HEK293T (cell line): ENCODE measurements at regions not wholly inside any gene's neighbourhood (a gene's known extent, or its start where the extent isn't known, plus 50 kb on each side); places are given as distances from the start of the nearest gene placed in this dataset.

Source experiments
- CTCF ChIA-PET: fragments of 350-600 bp; formaldehyde crosslinking; extraction: SDS; loops from one replicate; lab custom pipeline; 2021; ENCODE audit warnings: antibody characterized with exemption, inconsistent platforms; lab: Yijun Ruan, JAX
- POLR2A ChIA-PET: fragments of 350-600 bp; formaldehyde crosslinking; extraction: SDS; loops from one replicate; lab custom pipeline; 2020; ENCODE audit warnings: antibody characterized with exemption, inconsistent platforms; lab: Yijun Ruan, JAX
- DNase-seq: peaks from one replicate; pipeline ENCODE4 v3.0.0; 2012; ENCODE audit warnings: mixed read lengths; ENCODE audit errors: extremely low spot score
- ARNT ChIP-seq: fragments of 450-650 bp; IDR thresholded peaks from 2 replicates; pipeline ENCODE4 v1.6.1; 2017; ENCODE audit warnings: mild to moderate bottlenecking
- BHLHE40 ChIP-seq: fragments of 450-650 bp; IDR thresholded peaks from 2 replicates; pipeline ENCODE4 v1.6.1; 2016; ENCODE audit warnings: mild to moderate bottlenecking, moderate library complexity, borderline replicate concordance
- CTBP1 ChIP-seq: fragments of 450-650 bp; IDR thresholded peaks from 2 replicates; pipeline ENCODE4 v1.6.1; 2016; ENCODE audit warnings: borderline replicate concordance
- ELF4 ChIP-seq: fragments of 450-650 bp; IDR thresholded peaks from 2 replicates; pipeline ENCODE4 v1.6.1; 2017; ENCODE audit warnings: antibody characterized with exemption
- FOXA1 ChIP-seq: fragments of 450-650 bp; IDR thresholded peaks from 2 replicates; pipeline ENCODE4 v1.6.1; 2016; ENCODE audit warnings: mild to moderate bottlenecking
- FOXK2 ChIP-seq: fragments of 450-650 bp; IDR thresholded peaks from 2 replicates; pipeline ENCODE4 v1.6.1; 2016; ENCODE audit warnings: mild to moderate bottlenecking
- FOXM1 ChIP-seq: fragments of 450-650 bp; IDR thresholded peaks from 2 replicates; pipeline ENCODE4 v1.6.1; 2017; ENCODE audit warnings: mild to moderate bottlenecking, borderline replicate concordance
- HDGF ChIP-seq: fragments of 450-650 bp; IDR thresholded peaks from 2 replicates; pipeline ENCODE4 v1.6.1; 2017; ENCODE audit warnings: antibody characterized with exemption, borderline replicate concordance
- L3MBTL2 ChIP-seq: fragments of 450-650 bp; conservative IDR thresholded peaks from 2 replicates; pipeline ENCODE4 v1.6.1; 2016; ENCODE audit warnings: mild to moderate bottlenecking
- LEF1 ChIP-seq: fragments of 450-650 bp; IDR thresholded peaks from 2 replicates; pipeline ENCODE4 v1.6.1; 2017; ENCODE audit warnings: mild to moderate bottlenecking, borderline replicate concordance
- NFRKB ChIP-seq: fragments of 450-650 bp; IDR thresholded peaks from 2 replicates; pipeline ENCODE4 v1.6.1; 2016; ENCODE audit warnings: mild to moderate bottlenecking, moderate library complexity
- PKNOX1 ChIP-seq: fragments of 450-650 bp; IDR thresholded peaks from 2 replicates; pipeline ENCODE4 v1.6.1; 2016
- SP1 ChIP-seq: fragments of 450-650 bp; IDR thresholded peaks from 2 replicates; pipeline ENCODE4 v1.6.1; 2017
- SUZ12 ChIP-seq: fragments of 450-650 bp; IDR thresholded peaks from 2 replicates; pipeline ENCODE4 v1.6.1; 2016; ENCODE audit warnings: mild to moderate bottlenecking
- TARDBP ChIP-seq: fragments of 450-650 bp; IDR thresholded peaks from 2 replicates; pipeline ENCODE4 v1.6.1; 2016
- ZNF384 ChIP-seq: fragments of 450-650 bp; IDR thresholded peaks from 2 replicates; pipeline ENCODE4 v1.6.1; 2016

DNA sequence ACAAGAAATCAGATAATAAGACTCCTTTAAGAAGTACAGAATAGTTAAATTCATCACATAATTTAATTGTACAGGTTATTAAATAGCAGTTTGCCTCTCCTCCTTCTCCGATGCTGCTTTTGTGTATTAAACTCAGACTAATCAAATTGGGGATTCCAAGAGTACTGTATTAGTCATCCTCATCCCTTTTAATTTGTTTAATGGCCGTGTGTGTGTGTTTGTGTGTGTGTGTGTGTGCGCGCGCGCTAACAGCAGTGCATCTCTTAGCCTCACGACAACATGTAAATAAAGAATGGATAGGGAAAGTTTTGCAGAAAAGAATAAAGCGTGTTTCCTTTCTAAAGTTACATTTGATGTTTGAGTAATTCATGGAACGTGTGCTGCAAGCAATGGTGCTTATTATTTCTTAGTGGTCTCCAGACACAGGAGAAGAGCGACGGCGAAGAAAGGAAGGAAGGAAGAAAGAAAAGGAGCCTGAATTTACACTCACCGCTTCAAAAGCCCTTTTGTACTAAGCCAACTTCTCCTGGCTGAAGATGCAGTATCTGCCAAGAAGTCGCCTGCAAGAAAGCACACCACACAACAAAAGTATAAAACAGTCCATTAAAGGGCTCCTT lies 220.3 kb downstream of the ASCL1 start:
- POLR2A ChIA-PET, result no interaction called here
- CTCF ChIA-PET, result interaction anchor here (0.7 kb wide), 1 partner anchor 17 kb away, joined by 5 read pairs; no protein-coding TSS in a partner anchor
- TF ChIP-seq PKNOX1, result no peak
- DNase-seq, result no peak

GRCh38 chr12:103178366-103179080 lies 221.0 kb downstream of the ASCL1 start:
- no peak for DNase-seq
- TF ChIP-seq LEF1 (no peak), TARDBP (no peak), PKNOX1 (no peak), ELF4 (no peak), BHLHE40 (no peak), FOXA1 (no peak)
- ChIA-PET POLR2A (no interaction called here), CTCF (interaction anchor here (0.7 kb wide), 1 partner anchor 16 kb away, joined by 5 read pairs; no protein-coding TSS in a partner anchor)

DNA sequence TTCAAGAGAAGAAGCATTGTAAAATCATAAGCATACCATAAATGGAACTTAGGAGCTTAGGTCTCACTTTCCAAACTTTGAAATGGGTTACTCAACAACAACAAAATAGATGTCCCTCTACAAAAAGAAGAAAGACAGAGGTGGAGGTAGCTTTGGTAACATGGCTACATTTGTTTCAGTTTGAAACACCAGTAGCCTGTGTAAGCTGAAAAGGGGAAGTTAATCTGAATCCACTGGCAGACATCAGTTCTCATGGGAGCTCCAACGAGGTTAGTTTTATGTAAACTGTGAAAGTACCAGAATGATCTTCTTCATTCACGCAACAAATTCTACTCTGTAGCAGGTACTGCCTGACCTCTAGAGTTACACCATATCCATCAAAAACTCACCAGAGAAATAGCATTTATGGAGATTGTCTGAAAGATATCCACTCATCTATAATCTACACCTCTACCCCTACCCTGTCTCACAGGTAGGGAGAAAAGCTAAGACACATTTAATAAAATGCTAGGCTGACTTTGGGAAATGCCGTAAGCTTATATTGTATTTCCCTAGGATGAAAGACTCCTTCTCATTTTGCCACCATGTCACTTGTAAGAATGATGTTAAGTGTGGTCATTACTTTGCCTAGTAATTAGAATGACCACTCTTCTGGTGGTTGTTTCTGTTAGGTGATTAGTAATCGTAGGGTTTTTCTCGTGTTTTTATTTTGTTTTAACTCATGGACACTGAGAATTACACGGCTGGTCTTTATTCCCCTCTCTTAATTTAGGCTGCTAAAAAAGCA lies 224.1 kb downstream of the ASCL1 start:
- DNase-seq, result no peak
- ChIA-PET CTCF (no interaction called here), POLR2A (no interaction called here)
- TF ChIP-seq ELF4, result no peak
- no peak for TF ChIP-seq SUZ12
- TF ChIP-seq CTBP1, result no peak

GRCh38 chr12:103182299-103182698 lies 224.8 kb downstream of the ASCL1 start:
- TF ChIP-seq FOXK2 (no peak), FOXA1 (no peak), L3MBTL2 (no peak), ELF4 (no peak), LEF1 (no peak), HDGF (no peak), ZNF384 (no peak), SUZ12 (no peak), PKNOX1 (no peak), TARDBP (no peak), NFRKB (no peak), ARNT (no peak), SP1 (no peak), BHLHE40 (no peak), CTBP1 (no peak), FOXM1 (no peak)
- ChIA-PET CTCF (no interaction called here), POLR2A (no interaction called here)

GRCh38 chr12:103196467-103196866 lies 239.0 kb downstream of the ASCL1 start:
- DNase-seq, result no peak
- no peak for TF ChIP-seq ZNF384
- TF ChIP-seq TARDBP, result no peak
- no peak for TF ChIP-seq ELF4
- TF ChIP-seq BHLHE40, result no peak
- no peak for TF ChIP-seq HDGF
- TF ChIP-seq PKNOX1, result no peak
- no peak for TF ChIP-seq SP1
- TF ChIP-seq L3MBTL2, result no peak
- TF ChIP-seq ARNT, result no peak
- ChIA-PET POLR2A (no interaction called here), CTCF (no interaction called here)

More at GRCh38 chr12:103182299-103182698, 224.8 kb downstream of the ASCL1 start:
- DNase-seq, result no peak

DNA sequence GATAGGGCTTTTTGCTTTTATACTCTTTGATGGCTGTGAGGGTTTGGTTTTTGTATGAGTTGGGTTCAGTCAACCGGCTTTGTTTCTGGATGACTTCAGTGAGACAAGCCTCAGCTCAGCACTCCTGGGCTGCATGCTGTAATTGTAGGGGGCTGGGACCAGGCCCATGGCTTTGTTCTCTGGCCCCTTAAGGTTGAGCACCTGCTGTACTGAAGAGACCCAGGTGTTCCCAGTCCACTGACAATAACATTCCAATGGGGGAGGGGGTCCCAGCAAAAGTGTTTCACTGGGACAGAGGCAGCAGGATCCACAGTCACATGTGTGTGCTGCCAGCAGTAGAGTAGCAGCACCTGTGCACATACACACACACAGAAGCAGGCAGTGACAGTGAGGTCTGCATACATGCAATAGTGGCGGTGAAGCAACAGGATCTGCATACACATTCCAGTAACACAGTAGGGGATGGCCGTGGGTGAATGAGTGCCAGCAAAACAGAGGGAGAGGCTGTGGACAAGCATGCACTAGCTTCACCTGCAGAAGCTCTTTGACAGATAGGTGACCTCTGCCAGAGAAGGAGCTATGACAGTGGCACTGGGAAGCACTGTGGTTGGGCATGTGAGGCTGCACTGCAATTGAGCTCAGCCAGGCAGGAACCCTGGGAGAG lies 240.4 kb downstream of the ASCL1 start:
- DNase-seq, result no peak
- no peak for TF ChIP-seq FOXM1
- no peak for TF ChIP-seq PKNOX1
- TF ChIP-seq CTBP1, result no peak
- TF ChIP-seq ELF4, result no peak
- TF ChIP-seq SUZ12, result no peak
- TF ChIP-seq ZNF384, result no peak
- no peak for TF ChIP-seq ARNT
- TF ChIP-seq FOXA1, result no peak
- no peak for TF ChIP-seq NFRKB
- TF ChIP-seq FOXK2, result no peak
- no peak for TF ChIP-seq BHLHE40
- TF ChIP-seq SP1, result no peak
- no peak for TF ChIP-seq HDGF
- no peak for TF ChIP-seq LEF1
- TF ChIP-seq L3MBTL2, result no peak
- TF ChIP-seq TARDBP, result no peak
- CTCF ChIA-PET, result no interaction called here
- POLR2A ChIA-PET, result no interaction called here
